ENCODE measurements at regions not wholly inside any gene's neighbourhood (a gene's known extent, or its start where the extent isn't known, plus 50 kb on each side); places are given as distances from the start of the nearest gene placed in this dataset.

- Histone ChIP-seq H3K4me3 (no peak overlapping the region), H3K4me1 (no peaks in the 10 kb centered on the region), H3K27ac (no peak overlapping the region), H3K9me3 (no peaks in the 10 kb centered on the region), H3K4me2 (no peak overlapping the region)
- DNase-seq (ENCODE audit: low read depth in 1 of 2, low spot score in 1 of 2) (no peak), ATAC-seq (no peak), FAIRE-seq (no peak)
- 0% methylated on average over 1 of the region's 2 CpGs for WGBS (ENCODE audit: missing lambda C conversion rate)
- ChIA-PET CTCF (no interaction called here), POLR2A (no interaction called here)
- TF ChIP-seq NFE2L2 (conservative IDR thresholded peaks at IDR 0.05; ENCODE audit: low read length) (no peak), EHMT2 (IDR thresholded peaks at IDR 0.05; ENCODE audit: low read depth) (no peak), POLR2AphosphoS2 (conservative IDR thresholded peaks at IDR 0.05; ENCODE audit: low read length) (no peak), ZFP36 (IDR thresholded peaks at IDR 0.05; ENCODE audit: borderline replicate concordance, partially characterized antibody) (no peak), HEYL (CRISPR knock-in tag; IDR thresholded peaks at IDR 0.05) (no peak), HOXB13 (CRISPR knock-in tag; IDR thresholded peaks at IDR 0.05; ENCODE audit: low read depth) (no peak), CBX2 (IDR thresholded peaks at IDR 0.05; ENCODE audit: borderline replicate concordance, low read depth) (no peak), SREBF2 (IDR thresholded peaks at IDR 0.05) (no peak), NR3C1 (IDR thresholded peaks at IDR 0.05) (no peak), SMC3 (IDR thresholded peaks at IDR 0.05) (no peak), REST (IDR thresholded peaks at IDR 0.05) (no peak), JUNB (IDR thresholded peaks at IDR 0.05) (no peak), KDM1A (IDR thresholded peaks at IDR 0.05; ENCODE audit: low read depth) (no peak), ZNF302 (CRISPR knock-in tag; IDR thresholded peaks at IDR 0.05) (no peak), CBX8 (IDR thresholded peaks at IDR 0.05) (no peak), EP300 (IDR thresholded peaks at IDR 0.05) (no peak), FOSB (CRISPR knock-in tag; IDR thresholded peaks at IDR 0.05) (no peak), POLR2A (IDR thresholded peaks at IDR 0.05; ENCODE audit: low read length) (no peak)
- TF ChIP-seq, protein P1, sequence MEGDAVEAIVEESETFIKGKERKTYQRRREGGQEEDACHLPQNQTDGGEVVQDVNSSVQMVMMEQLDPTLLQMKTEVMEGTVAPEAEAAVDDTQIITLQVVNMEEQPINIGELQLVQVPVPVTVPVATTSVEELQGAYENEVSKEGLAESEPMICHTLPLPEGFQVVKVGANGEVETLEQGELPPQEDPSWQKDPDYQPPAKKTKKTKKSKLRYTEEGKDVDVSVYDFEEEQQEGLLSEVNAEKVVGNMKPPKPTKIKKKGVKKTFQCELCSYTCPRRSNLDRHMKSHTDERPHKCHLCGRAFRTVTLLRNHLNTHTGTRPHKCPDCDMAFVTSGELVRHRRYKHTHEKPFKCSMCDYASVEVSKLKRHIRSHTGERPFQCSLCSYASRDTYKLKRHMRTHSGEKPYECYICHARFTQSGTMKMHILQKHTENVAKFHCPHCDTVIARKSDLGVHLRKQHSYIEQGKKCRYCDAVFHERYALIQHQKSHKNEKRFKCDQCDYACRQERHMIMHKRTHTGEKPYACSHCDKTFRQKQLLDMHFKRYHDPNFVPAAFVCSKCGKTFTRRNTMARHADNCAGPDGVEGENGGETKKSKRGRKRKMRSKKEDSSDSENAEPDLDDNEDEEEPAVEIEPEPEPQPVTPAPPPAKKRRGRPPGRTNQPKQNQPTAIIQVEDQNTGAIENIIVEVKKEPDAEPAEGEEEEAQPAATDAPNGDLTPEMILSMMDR (IDR thresholded peaks at IDR 0.05): no peak
Observed at GRCh38 chr6:93017213-93017612, 402.1 kb downstream of the EPHA7 start.

DNA sequence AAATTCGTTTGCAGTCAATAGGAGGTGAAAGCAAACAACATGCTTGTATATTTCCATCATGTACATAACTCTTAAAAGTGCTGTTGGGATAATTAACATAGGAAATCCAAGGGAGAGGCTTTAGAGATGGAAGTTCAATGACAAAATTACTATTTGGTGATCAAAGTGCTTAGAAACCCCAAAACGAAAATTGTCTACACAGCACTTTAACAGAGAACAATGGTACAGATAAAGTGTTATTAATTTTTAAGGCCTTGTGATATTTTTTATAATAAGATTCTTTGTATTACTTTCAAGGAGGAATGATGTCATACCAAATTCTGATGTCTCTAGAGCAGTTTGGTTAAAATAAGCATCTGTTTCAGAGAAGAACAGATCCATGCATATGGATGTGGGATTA, 406.3 kb downstream of the EPHA7 start:
- Histone ChIP-seq H3K27ac (no peak overlapping the region), H3K4me1 (no peaks in the 10 kb centered on the region), H3K4me3 (no peak overlapping the region), H3K9me3 (no peaks in the 10 kb centered on the region), H3K4me2 (no peak overlapping the region)
- WGBS (ENCODE audit: missing lambda C conversion rate): 3% methylated on average over 2 of the region's 2 CpGs
- ChIA-PET CTCF (no interaction called here), POLR2A (no interaction called here)
- no peak for ATAC-seq
- peak; percentile 59 for TF ChIP-seq MAFK (IDR thresholded peaks at IDR 0.05; ENCODE audit: partially characterized antibody)
- TF ChIP-seq, protein P2, sequence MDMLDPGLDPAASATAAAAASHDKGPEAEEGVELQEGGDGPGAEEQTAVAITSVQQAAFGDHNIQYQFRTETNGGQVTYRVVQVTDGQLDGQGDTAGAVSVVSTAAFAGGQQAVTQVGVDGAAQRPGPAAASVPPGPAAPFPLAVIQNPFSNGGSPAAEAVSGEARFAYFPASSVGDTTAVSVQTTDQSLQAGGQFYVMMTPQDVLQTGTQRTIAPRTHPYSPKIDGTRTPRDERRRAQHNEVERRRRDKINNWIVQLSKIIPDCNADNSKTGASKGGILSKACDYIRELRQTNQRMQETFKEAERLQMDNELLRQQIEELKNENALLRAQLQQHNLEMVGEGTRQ (IDR thresholded peaks at IDR 0.05): no peak
- no peak for DNase-seq (ENCODE audit: low read depth in 1 of 2, low spot score in 1 of 2)
- no peak for FAIRE-seq

- Histone ChIP-seq H3K4me1 (no peaks in the 10 kb centered on the region), H3K27ac (no peak overlapping the region), H3K4me2 (no peak overlapping the region), H3K9me3 (no peaks in the 10 kb centered on the region), H3K4me3 (no peak overlapping the region)
- DNase-seq (ENCODE audit: low read depth in 1 of 2, low spot score in 1 of 2) (no peak), ATAC-seq (no peak), FAIRE-seq (no peak)
- ChIA-PET CTCF (no interaction called here), POLR2A (no interaction called here)
- TF ChIP-seq RARB (CRISPR knock-in tag; IDR thresholded peaks at IDR 0.05): no peak
- TF ChIP-seq PBX3 (IDR thresholded peaks at IDR 0.05): no peak
- TF ChIP-seq JUNB (IDR thresholded peaks at IDR 0.05): no peak
- no peak for TF ChIP-seq GATA3 (IDR thresholded peaks at IDR 0.05; ENCODE audit: borderline replicate concordance)
- no peak for TF ChIP-seq ZNF302 (CRISPR knock-in tag; IDR thresholded peaks at IDR 0.05)
- no peak for TF ChIP-seq TFCP2L1 (CRISPR knock-in tag; IDR thresholded peaks at IDR 0.05)
- TF ChIP-seq RCOR1 (IDR thresholded peaks at IDR 0.05; ENCODE audit: low read depth, low read length): no peak
- no peak for TF ChIP-seq FOXS1 (CRISPR knock-in tag; IDR thresholded peaks at IDR 0.05)
- TF ChIP-seq MAFK (IDR thresholded peaks at IDR 0.05; ENCODE audit: partially characterized antibody): no peak
- TF ChIP-seq RFX5 (IDR thresholded peaks at IDR 0.05): no peak
Observed at GRCh38 chr6:93008375-93008774, 411.0 kb downstream of the EPHA7 start.
